GM10248 (cell line): ENCODE measurements at regions not wholly inside any gene's neighbourhood (a gene's known extent, or its start where the extent isn't known, plus 50 kb on each side); places are given as distances from the start of the nearest gene placed in this dataset.

Experiments used
- CTCF ChIA-PET: fragments of 300-600 bp; sonication (Branson Sonifier 250); formaldehyde crosslinking; extraction: SDS; loops from one replicate; lab custom pipeline; 2021; ENCODE audit warnings: antibody characterized with exemption; lab: Yijun Ruan, JAX
- POLR2A ChIA-PET: fragments of 350-650 bp; sonication (Branson Sonifier 250); formaldehyde crosslinking; extraction: SDS; loops from one replicate; lab custom pipeline; 2020; ENCODE audit warnings: antibody characterized with exemption; lab: Yijun Ruan, JAX
- DNase-seq: peaks from one replicate; pipeline ENCODE4 v3.0.0; 2012; ENCODE audit errors: extremely low spot score
- TF ChIP-seq, protein P1 (sequence below): IDR thresholded peaks from 2 replicates; pipeline ENCODE4 v1.5.1; 2012; ENCODE audit warnings: mild to moderate bottlenecking, low read depth; ENCODE audit errors: extremely low read depth, missing control alignments, control extremely low read depth

DNA sequence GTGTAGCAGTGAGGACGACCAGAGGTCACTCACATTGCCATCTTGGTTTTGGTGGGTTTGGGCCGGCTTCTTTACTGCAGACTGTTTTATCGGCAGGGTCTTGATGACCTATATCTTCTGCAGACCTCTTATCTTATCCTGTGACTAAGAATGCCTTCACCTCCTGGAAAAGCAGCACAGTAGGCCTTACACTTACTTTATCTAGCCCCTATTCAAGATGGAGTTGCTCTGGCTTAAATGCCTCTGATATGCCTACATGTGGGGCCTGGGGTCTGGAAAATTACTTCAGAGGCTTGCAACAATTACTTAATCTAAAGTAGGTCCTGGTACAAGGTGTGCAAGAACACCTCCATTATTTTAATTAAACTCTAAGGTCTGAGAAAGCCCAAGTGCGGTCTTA is 86.9 kb upstream of the IL12B start:
- TF ChIP-seq, protein P1, sequence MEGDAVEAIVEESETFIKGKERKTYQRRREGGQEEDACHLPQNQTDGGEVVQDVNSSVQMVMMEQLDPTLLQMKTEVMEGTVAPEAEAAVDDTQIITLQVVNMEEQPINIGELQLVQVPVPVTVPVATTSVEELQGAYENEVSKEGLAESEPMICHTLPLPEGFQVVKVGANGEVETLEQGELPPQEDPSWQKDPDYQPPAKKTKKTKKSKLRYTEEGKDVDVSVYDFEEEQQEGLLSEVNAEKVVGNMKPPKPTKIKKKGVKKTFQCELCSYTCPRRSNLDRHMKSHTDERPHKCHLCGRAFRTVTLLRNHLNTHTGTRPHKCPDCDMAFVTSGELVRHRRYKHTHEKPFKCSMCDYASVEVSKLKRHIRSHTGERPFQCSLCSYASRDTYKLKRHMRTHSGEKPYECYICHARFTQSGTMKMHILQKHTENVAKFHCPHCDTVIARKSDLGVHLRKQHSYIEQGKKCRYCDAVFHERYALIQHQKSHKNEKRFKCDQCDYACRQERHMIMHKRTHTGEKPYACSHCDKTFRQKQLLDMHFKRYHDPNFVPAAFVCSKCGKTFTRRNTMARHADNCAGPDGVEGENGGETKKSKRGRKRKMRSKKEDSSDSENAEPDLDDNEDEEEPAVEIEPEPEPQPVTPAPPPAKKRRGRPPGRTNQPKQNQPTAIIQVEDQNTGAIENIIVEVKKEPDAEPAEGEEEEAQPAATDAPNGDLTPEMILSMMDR: no peak
- DNase-seq: no peak
- CTCF ChIA-PET: no interaction called here
- POLR2A ChIA-PET: no interaction called here

DNA sequence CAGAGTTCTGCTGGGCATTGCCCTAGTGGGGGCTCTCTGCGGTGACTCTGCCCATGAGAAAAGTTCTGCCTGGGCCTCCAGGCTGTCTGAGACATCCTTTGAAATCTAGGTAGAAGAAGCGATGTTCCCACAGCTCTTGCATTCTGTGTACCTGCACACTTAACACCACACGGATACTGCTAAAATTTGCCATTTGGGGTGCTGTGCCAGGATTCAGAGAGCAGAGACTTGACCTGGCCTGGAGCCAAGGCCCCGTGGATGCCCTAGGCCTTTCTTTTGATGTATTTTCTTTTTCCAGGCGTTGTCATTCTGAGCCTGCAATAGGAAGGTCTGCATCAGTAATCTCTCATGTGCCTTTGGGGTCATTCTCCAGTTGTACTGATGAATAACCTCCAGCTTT is 89.3 kb upstream of the IL12B start:
- TF ChIP-seq, protein P1: no peak
- ChIA-PET CTCF (interaction anchor here (1.3 to 1.4 kb wide), 2 partner anchors 9 to 11 kb away, joined by 3 read pairs; no protein-coding TSS in a partner anchor), POLR2A (no interaction called here)
- no peak for DNase-seq

DNA sequence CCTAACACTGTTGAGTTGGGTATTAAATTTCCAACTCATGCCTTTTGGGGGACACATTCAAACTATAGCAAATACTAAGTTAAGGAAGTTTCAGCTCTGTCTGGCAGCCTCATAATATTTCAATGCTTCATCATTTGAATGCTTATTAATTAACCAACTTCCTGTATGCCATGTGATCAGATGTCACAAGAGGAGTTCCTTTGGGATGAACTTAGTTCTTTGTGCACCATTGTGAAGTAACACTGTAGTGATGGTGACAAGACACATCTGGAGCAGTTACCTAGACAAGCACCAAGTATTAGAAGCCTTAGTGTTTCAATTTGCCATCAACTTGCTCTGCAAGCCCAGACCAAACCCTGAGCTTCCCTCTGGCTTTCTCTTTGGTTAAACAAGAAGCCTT is 90.7 kb upstream of the IL12B start:
- ChIA-PET CTCF (interaction anchor here (1.0 kb wide), 2 partner anchors 9 to 26 kb away, joined by 3 to 4 read pairs; no protein-coding TSS in a partner anchor), POLR2A (no interaction called here)
- TF ChIP-seq, protein P1: no peak
- DNase-seq: no peak

GRCh38 chr5:159422361-159422760 is 92.1 kb upstream of the IL12B start:
- DNase-seq: no peak
- TF ChIP-seq, protein P1: no peak
- ChIA-PET POLR2A (no interaction called here), CTCF (interaction anchor here (1.4 kb wide), 1 partner anchor 26 kb away, joined by 4 read pairs; no protein-coding TSS in a partner anchor)

GRCh38 chr5:159422910-159423309 is 92.6 kb upstream of the IL12B start:
- DNase-seq: no peak
- CTCF ChIA-PET: interaction anchor here (1.4 kb wide), 1 partner anchor 27 kb away, joined by 4 read pairs; no protein-coding TSS in a partner anchor
- POLR2A ChIA-PET: no interaction called here
- TF ChIP-seq, protein P1: no peak

DNA sequence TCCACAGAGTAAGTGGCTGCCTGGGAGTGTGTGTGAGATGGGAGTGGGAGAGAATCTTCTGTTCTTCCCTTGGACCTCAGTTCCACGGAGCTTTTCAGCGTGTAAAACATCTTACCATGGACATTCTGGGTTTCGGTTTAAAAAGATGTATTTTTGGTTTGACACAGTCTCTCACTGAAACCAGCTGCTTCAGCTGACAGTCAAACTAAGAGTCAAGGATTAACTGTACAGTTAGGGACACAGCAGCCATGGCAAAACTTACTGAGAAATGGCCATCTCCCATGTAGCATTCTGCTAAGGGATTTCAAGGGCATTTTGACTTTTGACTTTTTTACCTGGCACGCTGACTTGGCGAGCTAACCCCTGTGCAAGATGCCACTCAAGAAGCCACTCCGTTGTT is 93.8 kb upstream of the IL12B start:
- no peak for DNase-seq
- ChIA-PET POLR2A (no interaction called here), CTCF (interaction anchor here (0.9 to 1.5 kb wide), 3 partner anchors 12 to 21 kb away, joined by 3 to 4 read pairs (median 4); no protein-coding TSS in a partner anchor)
- TF ChIP-seq, protein P1: no peak

DNA sequence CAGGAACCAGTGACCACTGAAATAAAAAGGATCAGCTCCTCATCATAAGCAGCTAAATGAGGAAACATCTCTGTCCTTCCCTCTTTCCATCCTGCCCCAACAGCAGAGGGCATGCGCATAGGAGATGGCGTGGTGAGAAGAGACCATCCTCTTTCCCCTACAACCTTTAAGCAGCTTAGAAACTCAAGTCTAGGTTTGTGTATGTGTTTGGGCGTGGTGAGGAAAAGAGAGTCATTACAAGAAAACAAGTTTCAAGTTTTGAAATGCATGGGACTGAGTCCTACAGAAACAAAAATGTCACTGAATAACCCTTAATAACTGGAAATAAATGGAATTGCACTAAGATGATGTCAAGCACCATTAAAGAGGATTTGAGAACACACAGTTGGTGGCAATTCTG is 96.4 kb upstream of the IL12B start:
- no peak for DNase-seq
- CTCF ChIA-PET: interaction anchor here (1.4 to 2.3 kb wide), 2 partner anchors 21 to 31 kb away, joined by 4 to 8 read pairs; no protein-coding TSS in a partner anchor
- POLR2A ChIA-PET: interaction anchor here (1.2 kb wide), 1 partner anchor 17 kb away, joined by 3 read pairs; no protein-coding TSS in a partner anchor
- TF ChIP-seq, protein P1: no peak
